Neural crest cell (in vitro differentiated cells): ENCODE measurements at regions not wholly inside any gene's neighbourhood (a gene's known extent, or its start where the extent isn't known, plus 50 kb on each side); places are given as distances from the start of the nearest gene placed in this dataset.

Experiments
- DNase-seq: peaks from one replicate; pipeline ENCODE4 v3.0.0; 2021; ENCODE audit warnings: low read depth, mixed read lengths, low spot score
- H3K27ac Mint-ChIP-seq: one replicate; pipeline ENCODE4 v1.8.0; 2021; ENCODE audit warnings: mild to moderate bottlenecking, mixed read lengths; ENCODE audit not compliant: unreplicated experiment
- H3K27me3 Mint-ChIP-seq: 2 replicates; pipeline ENCODE4 v1.8.0; 2021; ENCODE audit warnings: low read depth, mild to moderate bottlenecking, mixed read lengths
- H3K36me3 Mint-ChIP-seq: 2 replicates; pipeline ENCODE4 v1.8.0; 2021; ENCODE audit warnings: low read depth, mild to moderate bottlenecking, mixed read lengths
- H3K4me1 Mint-ChIP-seq: 2 replicates; pipeline ENCODE4 v1.8.0; 2021; ENCODE audit warnings: mixed read lengths
- H3K4me3 Mint-ChIP-seq: one replicate; pipeline ENCODE4 v1.8.0; 2021; ENCODE audit warnings: mild to moderate bottlenecking, mixed read lengths
- H3K9me3 Mint-ChIP-seq: 2 replicates; pipeline ENCODE4 v1.8.0; 2021; ENCODE audit warnings: mixed read lengths
- TF ChIP-seq, protein P1 (sequence below): fragments of 200-600 bp; sonication (generic); conservative IDR thresholded peaks from 2 replicates; pipeline ENCODE4 v1.5.0; 2021; ENCODE audit warnings: antibody characterized with exemption, mild to moderate bottlenecking

GRCh38 chr12:92301356-92301755 lies 155.7 kb upstream of the BTG1 start:
- Mint-ChIP-seq H3K4me3 (no peak overlapping the region), H3K4me1 (peaks cover 25% of the 10 kb centered on the region)
- TF ChIP-seq, protein P1, sequence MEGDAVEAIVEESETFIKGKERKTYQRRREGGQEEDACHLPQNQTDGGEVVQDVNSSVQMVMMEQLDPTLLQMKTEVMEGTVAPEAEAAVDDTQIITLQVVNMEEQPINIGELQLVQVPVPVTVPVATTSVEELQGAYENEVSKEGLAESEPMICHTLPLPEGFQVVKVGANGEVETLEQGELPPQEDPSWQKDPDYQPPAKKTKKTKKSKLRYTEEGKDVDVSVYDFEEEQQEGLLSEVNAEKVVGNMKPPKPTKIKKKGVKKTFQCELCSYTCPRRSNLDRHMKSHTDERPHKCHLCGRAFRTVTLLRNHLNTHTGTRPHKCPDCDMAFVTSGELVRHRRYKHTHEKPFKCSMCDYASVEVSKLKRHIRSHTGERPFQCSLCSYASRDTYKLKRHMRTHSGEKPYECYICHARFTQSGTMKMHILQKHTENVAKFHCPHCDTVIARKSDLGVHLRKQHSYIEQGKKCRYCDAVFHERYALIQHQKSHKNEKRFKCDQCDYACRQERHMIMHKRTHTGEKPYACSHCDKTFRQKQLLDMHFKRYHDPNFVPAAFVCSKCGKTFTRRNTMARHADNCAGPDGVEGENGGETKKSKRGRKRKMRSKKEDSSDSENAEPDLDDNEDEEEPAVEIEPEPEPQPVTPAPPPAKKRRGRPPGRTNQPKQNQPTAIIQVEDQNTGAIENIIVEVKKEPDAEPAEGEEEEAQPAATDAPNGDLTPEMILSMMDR = no peak

GRCh38 chr12:92300777-92301176 lies 155.1 kb upstream of the BTG1 start:
- Mint-ChIP-seq H3K9me3 (no peaks in the 10 kb centered on the region), H3K27ac (no peak overlapping the region), H3K36me3 (no peaks in the 10 kb centered on the region), H3K4me3 (no peak overlapping the region), H3K27me3 (no peaks in the 10 kb centered on the region), H3K4me1 (peaks cover 25% of the 10 kb centered on the region)
- TF ChIP-seq, protein P1 = no peak
- no peak for DNase-seq

More at GRCh38 chr12:92301356-92301755, 155.7 kb upstream of the BTG1 start:
- Mint-ChIP-seq H3K27ac (no peak overlapping the region), H3K27me3 (no peaks in the 10 kb centered on the region), H3K9me3 (no peaks in the 10 kb centered on the region), H3K36me3 (no peaks in the 10 kb centered on the region)
- DNase-seq = no peak

DNA sequence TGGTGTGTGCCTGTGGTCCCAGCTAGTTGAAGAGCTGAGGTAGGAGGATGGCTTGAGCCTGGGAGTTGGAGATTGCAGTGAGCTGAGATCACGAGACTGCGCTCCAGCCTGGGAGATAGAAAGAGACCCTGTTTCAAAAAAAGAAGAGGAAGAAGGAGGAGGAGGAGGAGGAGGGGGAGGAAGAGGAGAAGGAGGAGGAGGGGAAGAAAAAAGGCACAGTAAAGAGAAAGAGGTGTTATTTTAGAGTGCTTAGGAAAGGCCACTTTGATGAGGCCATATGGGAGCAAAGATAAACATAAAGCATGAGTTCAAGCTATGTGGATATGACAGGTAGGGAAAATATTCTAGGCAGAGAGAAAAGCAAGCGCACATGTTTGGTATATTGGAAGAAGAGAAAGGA lies 154.1 kb upstream of the BTG1 start:
- Mint-ChIP-seq H3K36me3 (no peaks in the 10 kb centered on the region), H3K27ac (no peak overlapping the region), H3K4me1 (peaks cover 18% of the 10 kb centered on the region), H3K4me3 (no peak overlapping the region), H3K27me3 (no peaks in the 10 kb centered on the region), H3K9me3 (no peaks in the 10 kb centered on the region)
- TF ChIP-seq, protein P1 = no peak
- DNase-seq = no peak

DNA sequence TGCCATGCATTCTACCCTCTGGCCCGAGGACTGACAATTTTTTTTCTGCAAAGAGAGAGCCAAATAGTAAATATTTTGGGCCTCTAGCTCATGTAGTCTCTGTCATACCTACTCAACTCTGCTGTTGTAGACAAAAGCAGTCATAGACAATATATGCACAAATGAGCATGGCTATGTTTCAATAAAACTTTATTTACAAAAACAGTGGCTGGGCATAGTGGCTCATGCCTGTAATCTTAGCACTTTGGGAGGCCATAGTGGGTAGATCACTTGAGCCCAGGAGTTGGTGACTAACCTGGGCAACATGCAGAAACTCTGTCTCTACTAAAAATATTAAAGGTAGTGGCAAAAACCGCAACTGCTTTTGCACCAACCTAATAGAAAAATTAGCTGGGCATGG lies 153.7 kb upstream of the BTG1 start:
- peaks cover 16% of the 10 kb centered on the region for H3K4me1 Mint-ChIP-seq

DNA sequence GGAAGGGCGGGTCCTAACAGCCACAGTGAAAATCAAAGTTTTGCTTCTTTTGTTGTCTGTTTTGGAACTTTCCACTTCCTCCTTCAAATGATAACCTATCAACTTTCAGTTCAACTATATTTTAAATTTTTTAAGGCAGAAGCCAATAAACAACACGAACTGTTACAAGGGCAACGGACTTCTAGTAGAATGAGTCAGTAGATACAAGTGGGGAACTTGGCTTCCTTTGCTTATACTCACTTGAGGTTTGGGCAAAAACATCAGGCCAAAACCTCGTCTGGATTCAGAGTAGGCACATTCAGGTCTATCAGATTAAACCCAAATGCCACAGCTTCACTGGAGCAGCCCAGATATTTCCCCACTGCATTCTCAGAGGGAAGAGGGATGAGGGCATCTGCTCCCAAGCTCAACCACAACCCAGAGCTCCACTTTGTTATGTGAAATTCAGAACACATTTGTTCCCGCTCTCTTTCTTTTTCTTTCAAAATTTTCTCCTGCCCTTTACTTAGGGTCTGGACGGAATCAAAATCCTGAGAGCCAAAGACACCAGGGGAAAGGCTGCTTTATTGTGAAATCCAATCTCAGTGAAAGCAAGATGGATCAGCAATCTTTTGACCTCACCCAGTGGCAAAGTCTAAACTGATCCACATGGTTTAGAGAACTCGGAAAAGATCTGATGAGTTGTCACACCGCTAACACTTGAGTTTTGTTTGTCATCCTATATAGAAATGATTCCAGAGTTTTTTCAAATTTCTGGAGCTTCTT lies 152.5 kb upstream of the BTG1 start:
- Mint-ChIP-seq H3K4me3 (no peak overlapping the region), H3K36me3 (no peaks in the 10 kb centered on the region), H3K27ac (no peak overlapping the region), H3K9me3 (no peaks in the 10 kb centered on the region), H3K4me1 (peaks cover 6% of the 10 kb centered on the region), H3K27me3 (no peaks in the 10 kb centered on the region)
- TF ChIP-seq, protein P1 = no peak
- DNase-seq = no peak

More for the DNA sequence above, 153.7 kb upstream of the BTG1 start:
- Mint-ChIP-seq H3K9me3 (no peaks in the 10 kb centered on the region), H3K27me3 (no peaks in the 10 kb centered on the region), H3K4me3 (no peak overlapping the region), H3K36me3 (no peaks in the 10 kb centered on the region), H3K27ac (no peak overlapping the region)
- TF ChIP-seq, protein P1 = no peak
- no peak for DNase-seq
